Stimulated activated naive CD4-positive, alpha-beta T cell (primary cell): ENCODE measurements at regions not wholly inside any gene's neighbourhood (a gene's known extent, or its start where the extent isn't known, plus 50 kb on each side); places are given as distances from the start of the nearest gene placed in this dataset.
"Not testable (repeated sequence)": the region's sequence is repeated elsewhere in the genome, so short reads cannot be mapped to it uniquely, and the experiment has no call there.

Source experiments
- DNase-seq, 6 experiments: peaks; one replicate each; lab custom pipeline; 2025; lab: John Stamatoyannopoulos, UW

- DNase-seq = no peak
Measured at GRCh38 chr6:144683216-144684070, 398.3 kb downstream of the UTRN start.

- DNase-seq = no peak
Measured at GRCh38 chr6:144688713-144689112, 403.6 kb downstream of the UTRN start.

- DNase-seq = no peak
Measured at GRCh38 chr6:144689503-144690040, 404.4 kb downstream of the UTRN start.

GRCh38 chr6:144690133-144690532, 405.0 kb downstream of the UTRN start:
- DNase-seq = no peak

- no peak for DNase-seq
Measured at GRCh38 chr6:144690666-144691065, 405.5 kb downstream of the UTRN start.

- DNase-seq = not testable (repeated sequence)
Measured at GRCh38 chr6:144692050-144692449, 406.9 kb downstream of the UTRN start.

GRCh38 chr6:144695858-144696533, 410.9 kb downstream of the UTRN start:
- no peak for DNase-seq

GRCh38 chr6:144696610-144697368, 411.7 kb downstream of the UTRN start:
- no peak for DNase-seq

GRCh38 chr6:144697369-144697760, 412.2 kb downstream of the UTRN start:
- DNase-seq = no peak

GRCh38 chr6:144697801-144698200, 412.7 kb downstream of the UTRN start:
- no peak for DNase-seq

GRCh38 chr6:144702781-144703180, 417.6 kb downstream of the UTRN start:
- DNase-seq = no peak

GRCh38 chr6:144710207-144710606, 425.1 kb downstream of the UTRN start:
- no peak for DNase-seq

- DNase-seq = no peak
Measured at GRCh38 chr6:144711661-144712060, 426.5 kb downstream of the UTRN start.

GRCh38 chr6:144712541-144712940, 427.4 kb downstream of the UTRN start:
- DNase-seq = no peak

GRCh38 chr6:144714021-144714712, 429.0 kb downstream of the UTRN start:
- no peak for DNase-seq

- DNase-seq = no peak
Measured at GRCh38 chr6:144715344-144715743, 430.2 kb downstream of the UTRN start.

- DNase-seq = no peak
Measured at GRCh38 chr6:144718431-144718830, 433.3 kb downstream of the UTRN start.

- no peak for DNase-seq
Measured at GRCh38 chr6:144721232-144721631, 436.1 kb downstream of the UTRN start.

- DNase-seq = no peak
Measured at GRCh38 chr6:144722154-144722737, 437.1 kb downstream of the UTRN start.

- DNase-seq = no peak
Measured at GRCh38 chr6:144722925-144723324, 437.8 kb downstream of the UTRN start.

GRCh38 chr6:144723431-144723830, 438.3 kb downstream of the UTRN start:
- no peak for DNase-seq
